Neural progenitor cell (in vitro differentiated cells): ENCODE measurements at regions not wholly inside any gene's neighbourhood (a gene's known extent, or its start where the extent isn't known, plus 50 kb on each side); places are given as distances from the start of the nearest gene placed in this dataset.

Source experiments
- DNase-seq: peaks from one replicate; pipeline ENCODE4 v3.0.0-alpha.2; 2016; ENCODE audit warnings: low spot score
- H2AFZ ChIP-seq: fragments of 200-600 bp; sonication (generic); replicated peaks from 2 replicates; pipeline ENCODE4 v1.6.1; 2016; ENCODE audit warnings: antibody characterized with exemption
- H3F3A ChIP-seq: fragments of 200-600 bp; sonication (generic); 2 replicates; pipeline ENCODE4 v1.6.1; 2016; ENCODE audit warnings: antibody characterized with exemption, low read depth
- H3K27ac ChIP-seq: fragments of 200-600 bp; sonication (generic); 2 replicates; pipeline ENCODE4 v1.5.1; 2016; ENCODE audit warnings: mild to moderate bottlenecking
- H3K27me3 ChIP-seq: fragments of 200-600 bp; sonication (generic); 2 replicates; pipeline ENCODE4 v1.6.1; 2016; ENCODE audit warnings: mild to moderate bottlenecking, moderate library complexity
- H3K36me3 ChIP-seq: fragments of 200-600 bp; sonication (generic); 2 replicates; pipeline ENCODE4 v1.5.1; 2016
- H3K4me1 ChIP-seq: fragments of 200-600 bp; sonication (generic); 2 replicates; pipeline ENCODE4 v1.6.1; 2016; ENCODE audit warnings: mixed run types
- H3K4me2 ChIP-seq: fragments of 200-600 bp; sonication (generic); 2 replicates; pipeline ENCODE4 v1.6.1; 2016
- H3K4me3 ChIP-seq: fragments of 200-600 bp; sonication (generic); 2 replicates; pipeline ENCODE4 v1.5.1; 2016
- H3K79me2 ChIP-seq: fragments of 200-600 bp; sonication (generic); 2 replicates; pipeline ENCODE4 v1.6.1; 2016; ENCODE audit warnings: low read depth
- H3K9ac ChIP-seq: fragments of 200-600 bp; sonication (generic); 2 replicates; pipeline ENCODE4 v1.6.1; 2016
- H3K9me3 ChIP-seq: fragments of 200-600 bp; sonication (generic); 2 replicates; pipeline ENCODE4 v1.5.1; 2016; ENCODE audit warnings: low read depth
- H4K20me1 ChIP-seq: fragments of 200-600 bp; sonication (generic); 2 replicates; pipeline ENCODE4 v1.6.1; 2016; ENCODE audit warnings: low read depth
- H3K27ac Mint-ChIP-seq: 3 replicates; pipeline ENCODE4 v1.8.0; 2021; ENCODE audit warnings: mixed read lengths
- H3K27me3 Mint-ChIP-seq: 2 replicates; pipeline ENCODE4 v1.8.0; 2022; ENCODE audit warnings: low read depth, mild to moderate bottlenecking, inconsistent platforms, moderate library complexity, mixed read lengths; ENCODE audit not compliant: insufficient read depth
- H3K36me3 Mint-ChIP-seq: 3 replicates; pipeline ENCODE4 v1.8.0; 2021; ENCODE audit warnings: mixed read lengths
- H3K4me1 Mint-ChIP-seq: 3 replicates; pipeline ENCODE4 v1.8.0; 2021; ENCODE audit warnings: mixed read lengths
- H3K4me3 Mint-ChIP-seq: 3 replicates; pipeline ENCODE4 v1.8.0; 2021; ENCODE audit warnings: mild to moderate bottlenecking, moderate library complexity, mixed read lengths
- H3K9me3 Mint-ChIP-seq: 3 replicates; pipeline ENCODE4 v1.8.0; 2020; ENCODE audit warnings: mixed read lengths
- EZH2 ChIP-seq: fragments of 200-600 bp; sonication (generic); IDR thresholded peaks from 2 replicates; pipeline ENCODE4 v1.6.1; 2017; ENCODE audit warnings: antibody characterized with exemption, mild to moderate bottlenecking, moderate library complexity
- EZH2phosphoT487 ChIP-seq: fragments of 200-600 bp; sonication (generic); IDR thresholded peaks from 2 replicates; pipeline ENCODE4 v1.6.1; 2017; ENCODE audit warnings: antibody characterized with exemption
- TF ChIP-seq, protein P1 (sequence below): fragments of 200-600 bp; sonication (generic); IDR thresholded peaks from 2 replicates; pipeline ENCODE4 v1.5.1; 2017; ENCODE audit warnings: antibody characterized with exemption, mild to moderate bottlenecking

DNA sequence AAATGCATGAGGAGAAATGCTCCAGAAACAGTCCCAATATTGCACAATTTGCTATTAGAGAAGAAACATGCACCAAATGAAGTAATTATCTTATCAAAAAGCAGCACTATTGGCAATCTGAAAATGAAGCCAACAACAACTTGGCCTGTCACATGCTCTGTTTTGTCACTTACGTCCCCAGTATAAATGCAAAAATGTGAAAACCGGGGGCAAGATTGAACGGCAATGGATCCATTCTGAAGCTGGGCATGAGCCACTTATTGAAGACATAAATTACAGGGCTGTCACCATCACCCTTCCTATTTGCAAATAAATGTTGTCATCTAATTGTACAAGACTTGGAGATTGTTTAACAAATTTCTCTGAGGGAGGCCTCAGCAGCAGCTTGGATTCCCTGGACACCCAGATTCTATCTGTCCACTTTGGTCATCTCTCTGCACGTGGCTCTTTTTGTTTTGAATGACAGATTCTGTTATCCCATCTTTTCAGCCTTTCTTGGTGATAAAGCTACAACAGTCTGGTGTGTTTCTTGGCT, 180.2 kb upstream of the CDH5 start:
- TF ChIP-seq, protein P1, sequence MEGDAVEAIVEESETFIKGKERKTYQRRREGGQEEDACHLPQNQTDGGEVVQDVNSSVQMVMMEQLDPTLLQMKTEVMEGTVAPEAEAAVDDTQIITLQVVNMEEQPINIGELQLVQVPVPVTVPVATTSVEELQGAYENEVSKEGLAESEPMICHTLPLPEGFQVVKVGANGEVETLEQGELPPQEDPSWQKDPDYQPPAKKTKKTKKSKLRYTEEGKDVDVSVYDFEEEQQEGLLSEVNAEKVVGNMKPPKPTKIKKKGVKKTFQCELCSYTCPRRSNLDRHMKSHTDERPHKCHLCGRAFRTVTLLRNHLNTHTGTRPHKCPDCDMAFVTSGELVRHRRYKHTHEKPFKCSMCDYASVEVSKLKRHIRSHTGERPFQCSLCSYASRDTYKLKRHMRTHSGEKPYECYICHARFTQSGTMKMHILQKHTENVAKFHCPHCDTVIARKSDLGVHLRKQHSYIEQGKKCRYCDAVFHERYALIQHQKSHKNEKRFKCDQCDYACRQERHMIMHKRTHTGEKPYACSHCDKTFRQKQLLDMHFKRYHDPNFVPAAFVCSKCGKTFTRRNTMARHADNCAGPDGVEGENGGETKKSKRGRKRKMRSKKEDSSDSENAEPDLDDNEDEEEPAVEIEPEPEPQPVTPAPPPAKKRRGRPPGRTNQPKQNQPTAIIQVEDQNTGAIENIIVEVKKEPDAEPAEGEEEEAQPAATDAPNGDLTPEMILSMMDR: no peak
- no peak for TF ChIP-seq EZH2
- no peak for TF ChIP-seq EZH2phosphoT487
- Histone ChIP-seq H3K36me3 (no peaks in the 10 kb centered on the region), H3F3A (no peaks in the 10 kb centered on the region), H3K4me2 (no peak overlapping the region), H3K4me1 (peaks cover 13% of the 10 kb centered on the region), H3K9ac (no peak overlapping the region), H2AFZ (no peak overlapping the region), H3K79me2 (no peaks in the 10 kb centered on the region), H3K9me3 (no peaks in the 10 kb centered on the region), H3K27ac (no peak overlapping the region), H3K27me3 (no peaks in the 10 kb centered on the region), H4K20me1 (no peaks in the 10 kb centered on the region), H3K4me3 (no peak overlapping the region)
- Mint-ChIP-seq H3K4me1 (peaks cover 23% of the 10 kb centered on the region), H3K9me3 (peaks cover 4% of the 10 kb centered on the region), H3K27me3 (peaks cover 8% of the 10 kb centered on the region), H3K36me3 (no peaks in the 10 kb centered on the region), H3K27ac (no peak overlapping the region), H3K4me3 (no peak overlapping the region)
- no peak for DNase-seq

DNA sequence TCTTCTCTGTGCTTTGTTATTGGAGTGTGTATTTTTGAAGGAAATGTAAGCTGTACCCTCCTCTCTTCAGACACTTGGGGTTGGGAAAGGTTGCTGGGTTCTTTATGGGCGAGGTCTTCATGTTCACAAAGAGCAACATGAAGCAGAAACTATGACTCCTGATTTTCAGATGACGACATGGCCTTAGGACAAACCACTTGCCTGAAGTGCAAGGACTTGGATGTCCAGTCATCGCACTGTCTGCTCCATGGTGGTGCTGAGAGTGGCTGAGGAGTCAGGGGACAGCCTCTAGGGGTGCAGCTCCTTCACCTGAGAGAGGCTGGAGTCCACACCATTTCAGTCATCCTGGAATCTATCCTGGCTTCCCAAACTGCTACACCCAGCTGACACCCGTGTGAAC, 183.9 kb upstream of the CDH5 start:
- no peak overlapping the region for H2AFZ ChIP-seq
- H3K36me3 ChIP-seq: no peaks in the 10 kb centered on the region
- H3K4me3 ChIP-seq: no peak overlapping the region
- no peak overlapping the region for H3K27ac Mint-ChIP-seq
- no peaks in the 10 kb centered on the region for H3K27me3 ChIP-seq
- DNase-seq: no peak
- H3K9me3 ChIP-seq: no peaks in the 10 kb centered on the region
- H3K79me2 ChIP-seq: no peaks in the 10 kb centered on the region
- H4K20me1 ChIP-seq: no peaks in the 10 kb centered on the region
- H3K4me3 Mint-ChIP-seq: no peak overlapping the region
- peaks cover 2% of the 10 kb centered on the region for H3K36me3 Mint-ChIP-seq
- H3K27me3 Mint-ChIP-seq: peaks cover 5% of the 10 kb centered on the region
- TF ChIP-seq EZH2 (no peak), EZH2phosphoT487 (no peak)
- TF ChIP-seq, protein P1: no peak
- no peaks in the 10 kb centered on the region for H3K4me1 Mint-ChIP-seq
- H3K9me3 Mint-ChIP-seq: peaks cover 15% of the 10 kb centered on the region
- H3F3A ChIP-seq: no peaks in the 10 kb centered on the region
- no peaks in the 10 kb centered on the region for H3K4me1 ChIP-seq
- H3K9ac ChIP-seq: no peak overlapping the region
- no peak overlapping the region for H3K4me2 ChIP-seq
- no peak overlapping the region for H3K27ac ChIP-seq

DNA sequence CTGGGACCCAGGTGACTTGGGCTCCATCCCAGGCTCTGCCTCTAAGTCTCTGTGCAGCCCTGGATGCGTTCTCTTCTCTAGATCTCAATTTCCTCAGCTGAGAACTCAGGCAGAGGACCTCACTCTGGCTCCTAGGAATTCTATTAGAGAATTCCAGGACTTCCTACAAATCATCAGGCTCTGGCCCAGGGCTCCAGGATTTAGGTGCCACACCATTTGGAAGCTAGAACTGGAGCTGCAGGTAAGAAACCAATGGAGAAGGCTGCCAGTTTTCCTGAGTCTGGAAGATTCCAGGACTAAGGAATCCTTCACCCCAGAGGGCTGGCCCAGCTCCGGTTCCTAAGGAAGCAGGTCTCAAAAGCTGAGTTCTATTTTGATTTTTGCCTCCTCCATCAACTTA, 189.8 kb upstream of the CDH5 start:
- no peaks in the 10 kb centered on the region for H3K27me3 ChIP-seq
- H3K27me3 Mint-ChIP-seq: peaks cover 4% of the 10 kb centered on the region
- DNase-seq: no peak
- H2AFZ ChIP-seq: no peak overlapping the region
- peaks cover 2% of the 10 kb centered on the region for H3K36me3 Mint-ChIP-seq
- no peaks in the 10 kb centered on the region for H3K9me3 ChIP-seq
- H3K4me1 Mint-ChIP-seq: peaks cover 15% of the 10 kb centered on the region
- H3K27ac ChIP-seq: no peak overlapping the region
- peaks cover 5% of the 10 kb centered on the region for H3F3A ChIP-seq
- no peak overlapping the region for H3K4me3 ChIP-seq
- TF ChIP-seq, protein P1: no peak
- TF ChIP-seq EZH2phosphoT487 (no peak), EZH2 (no peak)
- no peak overlapping the region for H3K27ac Mint-ChIP-seq
- no peak overlapping the region for H3K9ac ChIP-seq
- H3K4me1 ChIP-seq: peaks cover 10% of the 10 kb centered on the region
- no peak overlapping the region for H3K4me3 Mint-ChIP-seq
- no peaks in the 10 kb centered on the region for H3K36me3 ChIP-seq
- H4K20me1 ChIP-seq: no peaks in the 10 kb centered on the region
- no peak overlapping the region for H3K4me2 ChIP-seq
- H3K79me2 ChIP-seq: no peaks in the 10 kb centered on the region
- H3K9me3 Mint-ChIP-seq: peaks cover 13% of the 10 kb centered on the region
